Mucosa of rectum (tissue), 2 donors: ENCODE measurements at regions not wholly inside any gene's neighbourhood (a gene's known extent, or its start where the extent isn't known, plus 50 kb on each side); places are given as distances from the start of the nearest gene placed in this dataset.

Experiments used
- H3K27ac ChIP-seq, 2 donors: one replicate each; pipeline ENCODE4 v1.7.0; 2013; ENCODE audit warnings: inconsistent platforms in 2 of 2, low read depth in 2 of 2, low read length in 2 of 2
- H3K27me3 ChIP-seq, 2 donors: one replicate each; pipeline ENCODE4 v1.7.0; 2013; ENCODE audit warnings: low read length in 2 of 2; ENCODE audit not compliant: control insufficient read depth in 2 of 2, insufficient read depth in 2 of 2
- H3K36me3 ChIP-seq, 2 donors: one replicate each; pipeline ENCODE4 v1.7.0; 2013; ENCODE audit warnings: low read length in 2 of 2; ENCODE audit not compliant: control insufficient read depth in 2 of 2, insufficient read depth in 2 of 2
- H3K4me1 ChIP-seq, 2 donors: one replicate each; pipeline ENCODE4 v1.7.0; 2013; ENCODE audit warnings: low read length in 2 of 2, mild to moderate bottlenecking in 1 of 2; ENCODE audit not compliant: control insufficient read depth in 2 of 2, insufficient read depth in 2 of 2
- H3K4me3 ChIP-seq, 2 donors: one replicate each; pipeline ENCODE4 v1.7.0; 2013; ENCODE audit warnings: low read length in 2 of 2
- H3K9ac ChIP-seq, 2 donors: one replicate each; pipeline ENCODE4 v1.7.0; 2013; ENCODE audit warnings: low read length in 2 of 2, low read depth in 1 of 2, mild to moderate bottlenecking in 1 of 2
- H3K9me3 ChIP-seq, 2 donors: one replicate each; pipeline ENCODE4 v1.7.0; 2013; ENCODE audit warnings: low read length in 2 of 2; ENCODE audit not compliant: control insufficient read depth in 2 of 2
- donor health status: healthy.
- donor health status: Normal muscosa, but diverticular disease.

- Histone ChIP-seq H3K9me3 (no peaks in the 10 kb centered on the region), H3K4me3 (no peak overlapping the region), H3K4me1 (no peaks in the 10 kb centered on the region), H3K27ac (no peak overlapping the region), H3K27me3 (no peaks in the 10 kb centered on the region), H3K36me3 (no peaks in the 10 kb centered on the region), H3K9ac (no peak overlapping the region)
Observed at GRCh38 chr5:116756531-116756930, 181.9 kb upstream of the SEMA6A start.

GRCh38 chr5:116754556-116754955 is 179.9 kb upstream of the SEMA6A start:
- Histone ChIP-seq H3K4me1 (no peaks in the 10 kb centered on the region), H3K9me3 (no peaks in the 10 kb centered on the region), H3K4me3 (no peak overlapping the region), H3K9ac (no peak overlapping the region), H3K27ac (no peak overlapping the region), H3K36me3 (no peaks in the 10 kb centered on the region), H3K27me3 (no peaks in the 10 kb centered on the region)

DNA sequence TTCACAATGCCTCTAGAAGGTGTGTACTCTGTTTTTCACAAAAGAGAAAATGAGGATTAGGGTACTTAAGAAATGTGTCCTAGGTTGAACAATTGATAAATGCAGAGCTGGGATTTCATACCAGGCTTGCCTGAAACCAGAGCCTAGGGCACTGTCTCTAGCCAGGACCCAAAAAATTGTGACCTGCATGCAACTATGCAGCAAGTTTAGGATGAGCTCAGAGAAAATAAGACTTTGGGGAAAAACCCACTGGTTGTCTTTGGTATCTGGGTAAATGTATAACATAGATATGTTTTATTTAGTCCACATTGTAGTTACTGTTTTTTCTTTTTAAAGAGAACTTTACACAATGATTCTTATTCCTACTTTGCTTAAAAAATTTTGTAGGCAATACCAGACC is 177.1 kb upstream of the SEMA6A start:
- Histone ChIP-seq H3K27me3 (no peaks in the 10 kb centered on the region), H3K4me1 (no peaks in the 10 kb centered on the region), H3K4me3 (no peak overlapping the region), H3K36me3 (no peaks in the 10 kb centered on the region), H3K9ac (no peak overlapping the region), H3K9me3 (no peaks in the 10 kb centered on the region), H3K27ac (no peak overlapping the region)

GRCh38 chr5:116750631-116751580 is 176.3 kb upstream of the SEMA6A start:
- H3K27ac ChIP-seq: no peak overlapping the region
- H3K36me3 ChIP-seq: no peaks in the 10 kb centered on the region
- H3K9me3 ChIP-seq: no peaks in the 10 kb centered on the region
- no peak overlapping the region for H3K4me3 ChIP-seq
- H3K27me3 ChIP-seq: no peaks in the 10 kb centered on the region
- H3K4me1 ChIP-seq: no peaks in the 10 kb centered on the region
- no peak overlapping the region for H3K9ac ChIP-seq

DNA sequence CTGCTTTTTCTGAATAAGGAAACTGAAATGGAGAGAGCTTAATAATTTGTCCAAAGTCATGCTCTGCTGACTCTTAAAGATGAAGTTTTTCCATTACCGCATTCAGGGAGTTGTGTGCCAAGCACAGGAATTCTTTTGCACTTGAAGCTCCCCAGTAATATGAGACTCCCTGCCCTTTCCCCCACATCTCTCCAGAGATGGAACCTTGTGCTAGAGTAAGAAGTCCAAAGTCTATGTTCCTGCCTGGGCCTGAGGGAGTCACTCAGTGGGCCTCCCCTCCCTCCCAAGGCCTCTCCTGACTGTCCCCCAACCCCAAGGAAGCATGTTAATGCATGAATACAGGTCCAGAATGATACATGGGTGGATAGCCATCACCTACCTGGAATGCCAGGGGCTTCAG is 173.3 kb upstream of the SEMA6A start:
- Histone ChIP-seq H3K27me3 (no peaks in the 10 kb centered on the region), H3K36me3 (no peaks in the 10 kb centered on the region), H3K27ac (no peak overlapping the region), H3K9ac (no peak overlapping the region), H3K9me3 (no peaks in the 10 kb centered on the region), H3K4me1 (no peaks in the 10 kb centered on the region), H3K4me3 (no peak overlapping the region)

GRCh38 chr5:116746668-116747067 is 172.0 kb upstream of the SEMA6A start:
- Histone ChIP-seq H3K27ac (no peak overlapping the region), H3K4me1 (no peaks in the 10 kb centered on the region), H3K27me3 (no peaks in the 10 kb centered on the region), H3K4me3 (no peak overlapping the region), H3K9me3 (no peaks in the 10 kb centered on the region), H3K9ac (no peak overlapping the region), H3K36me3 (no peaks in the 10 kb centered on the region)

DNA sequence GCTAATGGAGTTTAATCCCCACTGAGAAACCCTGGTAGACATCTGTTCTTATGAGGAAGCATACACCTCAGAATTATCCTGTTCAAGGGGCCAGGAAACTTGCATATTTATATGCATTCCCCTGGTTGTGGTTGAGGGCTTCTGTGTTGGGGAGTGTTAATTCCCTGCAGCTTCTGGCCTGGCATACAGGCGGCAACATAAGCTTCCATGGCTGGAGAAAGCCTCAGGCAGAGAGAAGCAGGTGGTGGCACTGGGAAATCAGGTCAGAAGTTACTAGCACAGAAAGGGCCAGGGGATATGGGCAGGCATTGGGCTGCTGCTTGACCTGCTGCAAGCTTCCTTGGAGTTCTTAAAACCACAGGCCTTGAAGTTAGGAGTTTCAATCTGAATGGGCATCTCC is 166.1 kb upstream of the SEMA6A start:
- no peak overlapping the region for H3K9ac ChIP-seq
- no peaks in the 10 kb centered on the region for H3K27me3 ChIP-seq
- no peak overlapping the region for H3K4me3 ChIP-seq
- no peaks in the 10 kb centered on the region for H3K4me1 ChIP-seq
- no peak overlapping the region for H3K27ac ChIP-seq
- no peaks in the 10 kb centered on the region for H3K9me3 ChIP-seq
- H3K36me3 ChIP-seq: no peaks in the 10 kb centered on the region

DNA sequence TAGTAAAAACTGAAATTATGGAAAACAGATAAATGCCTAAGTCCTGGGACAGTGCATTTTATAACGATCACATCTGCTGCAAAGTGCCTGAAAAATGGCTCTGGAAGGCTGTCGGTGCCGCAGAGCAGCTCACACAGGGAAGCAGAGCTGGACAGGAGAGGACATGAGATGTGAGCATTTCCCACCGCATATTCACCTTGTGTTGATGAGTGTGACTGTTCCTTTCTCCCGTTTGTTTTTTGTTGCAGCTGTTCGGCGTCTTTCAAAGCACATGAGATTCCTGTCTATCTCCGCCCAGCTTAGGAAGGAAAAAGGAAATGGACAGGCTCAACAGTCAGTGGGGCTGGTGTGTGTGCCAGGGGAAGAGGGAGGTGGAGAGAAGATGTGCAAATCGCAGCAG is 164.9 kb upstream of the SEMA6A start:
- Histone ChIP-seq H3K27ac (no peak overlapping the region), H3K4me1 (no peaks in the 10 kb centered on the region), H3K9ac (no peak overlapping the region), H3K36me3 (no peaks in the 10 kb centered on the region), H3K9me3 (no peaks in the 10 kb centered on the region), H3K27me3 (no peaks in the 10 kb centered on the region), H3K4me3 (no peak overlapping the region)

GRCh38 chr5:116738615-116739261 is 164.1 kb upstream of the SEMA6A start:
- H3K27ac ChIP-seq: no peak overlapping the region
- no peaks in the 10 kb centered on the region for H3K9me3 ChIP-seq
- no peaks in the 10 kb centered on the region for H3K27me3 ChIP-seq
- no peak overlapping the region for H3K9ac ChIP-seq
- H3K4me3 ChIP-seq: no peak overlapping the region
- H3K4me1 ChIP-seq: no peaks in the 10 kb centered on the region
- no peaks in the 10 kb centered on the region for H3K36me3 ChIP-seq

GRCh38 chr5:116738239-116738614 is 163.6 kb upstream of the SEMA6A start:
- H3K27ac ChIP-seq: no peak overlapping the region
- H3K4me3 ChIP-seq: no peak overlapping the region
- no peaks in the 10 kb centered on the region for H3K9me3 ChIP-seq

More at GRCh38 chr5:116738239-116738614, 163.6 kb upstream of the SEMA6A start:
- Histone ChIP-seq H3K27me3 (no peaks in the 10 kb centered on the region), H3K9ac (no peak overlapping the region), H3K36me3 (no peaks in the 10 kb centered on the region), H3K4me1 (no peaks in the 10 kb centered on the region)
